Vagina (tissue), 2 donors: ENCODE measurements at regions not wholly inside any gene's neighbourhood (a gene's known extent, or its start where the extent isn't known, plus 50 kb on each side); places are given as distances from the start of the nearest gene placed in this dataset.

Experiments used
- POLR2AphosphoS5 ChIP-seq, 2 donors: sonication (generic); formaldehyde crosslinking; IDR thresholded peaks; one replicate each; pipeline ENCODE4 v1.9.0; 2017; ENCODE audit warnings: antibody characterized with exemption in 2 of 2, mild to moderate bottlenecking in 2 of 2, low read depth in 1 of 2; ENCODE audit not compliant: insufficient read depth in 1 of 2
- TF ChIP-seq, protein P1 (sequence below), 3 experiments: fragments of 450-650 bp in 2 of 3; fragments of 200-600 bp in 1 of 3; sonication (generic) in 1 of 3; IDR thresholded peaks; one replicate each; pipeline ENCODE4 v1.5.1; 2017 to 2019; ENCODE audit warnings: antibody characterized with exemption in 3 of 3, mild to moderate bottlenecking in 2 of 3, moderate library complexity in 2 of 3

DNA sequence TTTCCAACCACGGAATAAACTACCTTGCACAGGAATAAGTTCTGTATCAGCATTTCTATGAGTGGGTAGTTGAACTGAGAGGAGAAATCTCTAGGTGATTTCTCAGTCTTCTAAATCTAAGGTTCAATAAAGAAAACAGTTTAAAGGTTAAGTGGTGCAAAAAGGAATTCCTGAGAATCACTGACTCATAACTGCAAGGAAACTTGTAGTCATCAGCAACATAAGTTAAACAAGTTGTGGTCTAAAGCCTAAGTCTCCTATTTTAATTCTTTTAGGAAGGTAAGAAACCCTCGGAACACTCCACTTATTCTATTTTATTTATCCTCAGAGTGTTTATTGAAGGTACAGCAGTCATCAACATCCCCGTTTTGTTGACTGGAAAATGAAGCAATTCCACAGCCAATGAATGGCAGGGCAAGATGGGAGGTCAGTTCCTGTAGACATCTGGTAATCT is 92.4 kb upstream of the PIK3CG start:
- TF ChIP-seq, protein P1, sequence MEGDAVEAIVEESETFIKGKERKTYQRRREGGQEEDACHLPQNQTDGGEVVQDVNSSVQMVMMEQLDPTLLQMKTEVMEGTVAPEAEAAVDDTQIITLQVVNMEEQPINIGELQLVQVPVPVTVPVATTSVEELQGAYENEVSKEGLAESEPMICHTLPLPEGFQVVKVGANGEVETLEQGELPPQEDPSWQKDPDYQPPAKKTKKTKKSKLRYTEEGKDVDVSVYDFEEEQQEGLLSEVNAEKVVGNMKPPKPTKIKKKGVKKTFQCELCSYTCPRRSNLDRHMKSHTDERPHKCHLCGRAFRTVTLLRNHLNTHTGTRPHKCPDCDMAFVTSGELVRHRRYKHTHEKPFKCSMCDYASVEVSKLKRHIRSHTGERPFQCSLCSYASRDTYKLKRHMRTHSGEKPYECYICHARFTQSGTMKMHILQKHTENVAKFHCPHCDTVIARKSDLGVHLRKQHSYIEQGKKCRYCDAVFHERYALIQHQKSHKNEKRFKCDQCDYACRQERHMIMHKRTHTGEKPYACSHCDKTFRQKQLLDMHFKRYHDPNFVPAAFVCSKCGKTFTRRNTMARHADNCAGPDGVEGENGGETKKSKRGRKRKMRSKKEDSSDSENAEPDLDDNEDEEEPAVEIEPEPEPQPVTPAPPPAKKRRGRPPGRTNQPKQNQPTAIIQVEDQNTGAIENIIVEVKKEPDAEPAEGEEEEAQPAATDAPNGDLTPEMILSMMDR (IDR thresholded peaks at IDR 0.05): no peak
- TF ChIP-seq POLR2AphosphoS5 (IDR thresholded peaks at IDR 0.05; ENCODE audit: insufficient read depth in 1 of 2, low read depth in 1 of 2): no peak
